DMS153 treated with DMSO at 0.1 percent for 48 hours (cell line): ENCODE measurements at regions not wholly inside any gene's neighbourhood (a gene's known extent, or its start where the extent isn't known, plus 50 kb on each side); places are given as distances from the start of the nearest gene placed in this dataset.

Experiments
- DNase-seq: peaks from one replicate; lab custom pipeline; 2025; ENCODE audit not compliant: unreplicated experiment; lab: John Stamatoyannopoulos, UW

DNA sequence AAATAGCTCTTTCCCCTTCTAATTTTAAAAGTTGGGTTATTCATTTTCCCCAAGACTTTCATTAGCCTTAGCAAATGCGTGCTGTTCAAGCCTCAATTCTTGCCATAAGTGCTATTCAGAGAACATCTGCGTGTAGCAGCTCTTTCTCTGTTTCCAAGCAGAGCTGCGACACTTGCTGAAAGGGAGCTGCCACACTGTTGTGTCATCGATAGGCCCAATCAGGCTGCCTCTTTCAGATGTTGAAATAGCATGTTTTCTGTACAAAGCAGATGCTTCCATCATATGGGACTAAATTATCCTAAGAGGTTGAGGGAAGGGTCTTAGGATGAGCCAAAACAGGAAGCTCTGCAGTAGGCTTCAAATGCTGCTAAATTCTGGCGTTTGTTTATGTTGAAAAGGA, 220.9 kb upstream of the CDC14C start:
- no peak for DNase-seq

DNA sequence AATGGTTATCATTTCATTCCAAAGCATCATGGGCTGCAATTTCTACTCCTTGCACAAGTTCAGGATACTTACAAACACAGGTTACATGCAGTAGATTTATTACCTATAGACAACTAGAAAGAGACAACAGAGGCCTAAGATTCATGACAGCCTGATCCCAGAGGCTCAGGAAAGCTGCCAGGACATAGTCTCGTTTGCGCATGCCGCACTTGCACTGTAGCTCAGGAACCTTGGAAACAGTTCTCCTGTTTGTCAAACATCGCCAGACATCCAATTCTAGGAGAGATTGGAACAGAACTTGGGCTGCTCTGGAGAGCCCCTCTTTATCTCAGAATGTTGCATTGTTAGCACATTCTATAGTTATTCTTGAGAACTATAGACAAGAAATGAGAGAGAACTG, 216.2 kb upstream of the CDC14C start:
- no peak for DNase-seq

DNA sequence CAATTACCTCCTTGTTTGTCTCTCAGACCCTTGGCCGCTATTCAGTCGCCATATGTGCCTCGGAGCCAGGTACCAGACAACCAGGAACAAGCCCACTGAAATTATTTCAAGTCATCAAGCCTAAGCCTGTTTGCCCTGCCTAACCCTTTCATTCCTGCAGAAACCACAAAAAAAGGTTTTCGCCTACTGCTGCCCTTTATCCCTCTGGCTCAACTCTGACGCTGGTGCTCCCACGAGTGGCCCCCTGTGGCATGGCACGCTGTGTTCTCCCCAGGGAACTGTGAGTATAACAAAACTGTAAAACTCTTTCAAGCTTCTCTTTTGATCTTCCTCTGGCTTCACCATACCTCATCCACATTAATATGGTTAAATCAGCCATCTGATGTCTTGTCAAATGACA, 215.7 kb upstream of the CDC14C start:
- DNase-seq = no peak

DNA sequence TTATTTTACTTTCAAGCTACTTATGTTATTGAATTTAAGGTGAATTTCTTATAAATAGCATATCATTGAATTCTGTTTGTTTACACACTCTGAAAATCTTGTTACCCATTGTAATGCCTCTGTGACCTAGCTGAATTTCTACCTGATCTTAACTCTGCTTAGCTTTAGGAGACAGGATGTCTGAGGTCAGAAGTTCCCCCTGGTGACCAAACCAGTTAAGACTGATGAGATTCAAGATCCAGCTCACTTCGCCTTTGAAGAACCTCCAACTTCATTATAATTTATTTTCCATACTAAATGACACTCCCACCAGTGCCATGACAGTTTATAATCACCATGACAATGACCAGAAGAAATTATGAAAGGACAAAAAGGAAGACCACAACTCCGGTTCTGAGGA, 213.4 kb upstream of the CDC14C start:
- DNase-seq = no peak

DNA sequence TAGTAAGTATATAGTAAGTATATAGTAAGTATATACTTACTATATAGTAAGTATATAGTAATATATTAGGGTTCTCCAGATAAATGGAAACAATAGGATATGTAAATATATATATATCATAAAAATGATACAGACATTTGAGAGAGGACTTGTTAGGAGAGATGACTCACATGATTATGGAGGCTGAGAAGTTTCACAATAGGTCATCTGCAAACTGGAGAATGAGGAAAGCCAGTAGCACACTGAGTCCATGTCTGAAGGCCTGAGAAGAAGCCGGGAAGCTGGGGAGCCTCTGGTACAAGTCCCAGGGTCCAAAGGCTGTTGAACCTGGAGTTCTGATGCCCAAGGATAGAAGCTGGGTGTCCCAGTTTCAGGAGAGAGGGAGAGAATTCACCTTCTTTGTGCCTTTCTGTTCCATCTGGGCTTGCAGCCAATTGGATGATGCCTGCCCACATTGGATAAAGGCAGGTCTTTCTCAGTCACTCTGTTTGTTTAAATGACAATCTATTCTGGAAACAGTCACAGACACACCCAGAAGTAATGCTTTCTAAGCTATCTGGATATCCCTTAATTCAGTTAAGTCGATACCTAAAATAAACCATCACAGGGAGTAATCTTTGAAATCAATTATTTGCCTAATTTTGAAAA, 205.5 kb upstream of the CDC14C start:
- peak; percentile 75 for DNase-seq

DNA sequence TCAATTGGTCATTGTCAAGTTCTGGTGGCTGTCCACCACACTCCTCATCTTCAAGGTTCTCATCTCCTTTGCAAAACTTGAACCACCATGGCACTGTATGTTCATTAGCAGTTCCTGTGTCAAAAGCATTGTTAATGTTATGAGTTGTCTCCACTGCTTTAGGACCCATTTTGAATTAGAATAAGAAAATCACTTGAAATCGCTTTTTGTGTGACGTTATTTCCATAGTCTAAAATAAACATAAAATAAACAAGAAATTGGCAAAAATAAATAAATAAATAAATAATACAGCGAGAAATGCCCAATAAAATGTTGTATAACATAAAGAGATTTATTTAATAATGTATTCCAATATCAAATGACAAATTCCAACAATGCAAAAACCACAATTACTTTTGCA, 195.5 kb upstream of the CDC14C start:
- DNase-seq = no peak

DNA sequence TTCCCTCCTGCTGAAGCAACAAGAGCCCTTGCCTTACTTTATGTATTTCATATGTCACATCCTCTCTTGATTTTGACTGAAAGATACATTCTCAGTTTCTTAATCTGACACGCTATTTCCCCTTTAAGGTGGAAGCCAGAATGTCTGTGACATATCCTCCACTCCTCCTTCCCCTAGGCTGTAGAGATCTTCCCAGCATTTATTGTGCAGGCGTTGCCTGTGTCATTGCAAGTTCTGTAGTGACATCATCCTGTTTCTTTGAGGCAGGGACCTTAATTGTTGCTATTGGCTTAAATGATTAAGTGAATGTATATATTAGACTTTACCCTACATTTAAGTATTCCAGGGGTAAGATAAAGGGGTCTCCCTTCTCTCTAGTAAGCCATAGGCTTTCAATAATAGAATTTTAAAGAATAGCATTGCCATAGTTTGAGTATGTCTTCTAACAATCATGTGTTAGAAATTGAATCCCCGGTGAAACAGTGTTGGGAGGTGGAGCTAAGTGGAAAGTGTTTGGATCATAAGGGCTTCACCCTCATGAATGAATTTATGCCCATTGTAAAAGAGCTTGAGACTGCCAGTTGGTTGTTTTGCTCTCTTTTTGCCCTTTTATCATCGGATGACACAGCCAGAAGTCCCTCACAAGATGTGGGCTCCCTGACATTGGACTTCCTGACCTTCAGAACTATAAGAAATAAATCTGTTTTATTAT, 189.5 kb upstream of the CDC14C start:
- no peak for DNase-seq

DNA sequence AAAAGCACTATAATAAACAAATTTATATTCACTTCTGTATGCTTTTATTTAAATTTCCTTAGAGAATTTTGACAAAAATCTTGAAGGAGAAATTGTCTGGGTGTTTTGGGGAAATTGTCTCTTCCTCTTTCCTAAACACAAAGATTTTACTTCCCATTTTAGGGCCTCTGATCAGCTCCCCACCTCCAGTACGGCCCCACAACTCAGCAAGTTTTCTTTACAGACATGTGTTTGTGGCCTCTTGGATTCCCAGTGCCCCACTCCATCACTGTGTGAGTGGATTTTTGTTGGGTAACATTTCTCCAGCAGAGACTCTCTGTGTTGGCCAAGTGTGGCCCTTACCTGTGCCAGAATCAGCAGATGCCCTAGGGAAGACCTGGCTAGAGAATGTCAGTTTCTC, 182.8 kb upstream of the CDC14C start:
- no peak for DNase-seq

DNA sequence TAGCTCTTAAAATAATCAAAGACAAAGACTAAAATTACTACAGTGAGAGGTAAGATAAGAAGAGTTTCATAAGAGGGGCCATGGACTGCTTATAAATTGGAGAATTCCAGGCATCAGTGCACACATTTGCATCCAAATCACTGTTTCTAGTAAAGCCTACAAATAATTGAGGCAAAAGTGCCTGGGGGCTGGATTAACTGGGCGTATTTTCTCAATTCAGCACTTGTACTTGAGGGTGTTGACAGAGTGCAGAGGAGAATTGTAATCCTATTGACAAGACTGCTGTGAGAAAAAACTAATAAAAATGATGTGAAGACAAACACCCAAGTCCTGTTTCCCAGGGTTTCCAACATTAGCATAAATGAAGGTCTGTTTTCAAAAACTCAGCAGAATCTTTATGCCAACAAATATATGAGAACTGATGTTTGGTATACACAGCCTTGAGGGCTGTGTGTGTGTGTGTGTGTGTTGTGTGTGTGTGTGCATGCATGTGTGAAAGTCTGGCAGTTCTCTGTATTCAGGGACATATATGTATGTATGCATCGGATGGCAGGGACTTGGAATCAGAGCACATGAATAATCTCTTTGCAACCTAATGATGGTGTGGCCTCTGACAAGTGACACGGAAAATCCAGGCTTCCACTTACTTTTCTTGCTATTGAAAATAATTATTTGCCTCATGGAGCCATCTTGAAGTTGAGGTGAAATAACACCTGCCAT, 182.1 kb upstream of the CDC14C start:
- DNase-seq = peak; percentile 59

DNA sequence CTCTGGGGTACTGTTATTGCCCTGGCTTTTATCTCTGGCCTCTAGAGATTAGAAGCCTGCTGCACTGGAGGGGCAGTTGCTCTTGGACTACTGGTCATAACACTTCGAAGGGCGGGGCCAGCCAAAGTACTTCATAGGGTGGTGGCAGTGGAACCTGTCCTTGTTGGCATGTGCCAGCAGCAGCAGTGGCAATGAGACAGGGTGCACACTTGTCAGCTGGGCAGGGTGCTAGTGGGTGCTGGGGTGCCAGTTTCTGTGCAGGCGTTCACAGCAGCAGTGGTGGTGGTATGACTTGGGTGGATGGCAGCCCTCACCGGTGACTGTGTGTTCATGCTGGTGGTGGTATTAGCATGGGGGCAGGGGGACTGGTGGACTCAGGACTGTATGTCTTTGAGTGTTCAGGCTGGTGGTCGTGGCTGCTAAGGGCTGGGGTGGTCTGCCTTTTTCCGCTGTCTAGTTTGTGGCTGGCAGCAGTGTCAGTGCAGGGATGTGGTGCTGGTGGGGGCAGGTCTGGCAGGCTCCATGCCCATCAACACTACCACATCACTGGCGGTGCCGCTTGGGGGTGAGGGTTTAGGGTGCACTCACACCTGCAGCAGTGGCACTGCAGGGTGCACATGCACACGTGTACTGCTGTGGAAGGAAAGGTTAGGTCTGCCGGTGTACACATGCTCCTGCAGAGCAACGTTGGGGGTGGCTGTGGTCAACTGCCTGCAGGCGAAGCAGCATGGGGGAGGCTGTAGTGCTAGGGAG, 176.1 kb upstream of the CDC14C start:
- DNase-seq = no peak

DNA sequence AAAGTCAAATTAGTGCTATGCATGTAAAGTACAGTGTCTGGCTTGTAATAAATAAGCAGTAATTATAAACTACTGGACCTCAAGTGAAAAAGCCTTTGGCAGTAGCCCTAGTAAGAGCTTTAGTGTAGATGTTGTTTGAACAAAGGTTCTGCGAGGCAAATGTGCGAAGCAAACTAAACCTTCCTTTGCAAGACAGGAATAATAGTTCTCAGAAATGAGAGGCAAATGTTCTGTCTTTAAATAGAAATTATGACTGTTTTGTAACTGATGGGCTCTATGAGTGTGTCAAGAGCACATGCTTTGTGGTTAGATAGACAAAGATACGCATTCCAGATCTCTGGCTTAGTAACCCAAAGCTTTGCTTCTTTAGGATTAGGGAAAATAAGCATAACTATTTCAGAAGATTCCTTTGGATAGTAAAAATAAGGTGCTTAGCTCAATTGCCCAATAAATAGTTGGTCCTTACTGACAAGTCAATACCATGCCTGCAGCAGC, 169.2 kb upstream of the CDC14C start:
- no peak for DNase-seq

DNA sequence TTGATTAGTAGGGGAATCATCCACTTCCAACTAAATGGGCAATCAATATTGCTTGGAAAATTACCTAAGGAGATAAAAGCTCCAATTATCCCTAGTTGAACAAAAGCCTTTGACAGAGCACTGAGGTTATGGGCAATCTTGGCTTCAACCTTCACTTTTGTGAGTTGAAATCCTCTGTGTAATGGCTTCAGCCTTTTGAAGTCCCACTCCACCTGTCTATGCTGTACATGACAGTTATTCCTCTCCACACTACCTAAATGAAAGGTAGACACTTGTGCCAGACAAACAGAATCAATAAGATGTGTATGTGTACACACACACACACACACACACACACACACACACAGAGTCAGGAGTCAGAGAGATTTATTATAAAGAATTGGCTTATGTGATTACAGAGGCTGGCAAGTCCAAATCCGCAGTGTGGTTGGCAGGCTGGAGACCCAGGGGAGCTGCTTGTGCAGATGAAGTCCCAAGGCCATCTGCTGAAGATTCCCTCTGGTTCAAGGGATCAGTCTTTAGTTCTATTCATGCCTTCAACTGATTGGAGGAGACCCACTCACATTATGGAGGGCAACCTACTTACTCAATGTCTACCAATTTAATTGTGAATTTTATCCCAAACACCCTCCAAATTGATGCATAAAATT, 164.8 kb upstream of the CDC14C start:
- no peak for DNase-seq

DNA sequence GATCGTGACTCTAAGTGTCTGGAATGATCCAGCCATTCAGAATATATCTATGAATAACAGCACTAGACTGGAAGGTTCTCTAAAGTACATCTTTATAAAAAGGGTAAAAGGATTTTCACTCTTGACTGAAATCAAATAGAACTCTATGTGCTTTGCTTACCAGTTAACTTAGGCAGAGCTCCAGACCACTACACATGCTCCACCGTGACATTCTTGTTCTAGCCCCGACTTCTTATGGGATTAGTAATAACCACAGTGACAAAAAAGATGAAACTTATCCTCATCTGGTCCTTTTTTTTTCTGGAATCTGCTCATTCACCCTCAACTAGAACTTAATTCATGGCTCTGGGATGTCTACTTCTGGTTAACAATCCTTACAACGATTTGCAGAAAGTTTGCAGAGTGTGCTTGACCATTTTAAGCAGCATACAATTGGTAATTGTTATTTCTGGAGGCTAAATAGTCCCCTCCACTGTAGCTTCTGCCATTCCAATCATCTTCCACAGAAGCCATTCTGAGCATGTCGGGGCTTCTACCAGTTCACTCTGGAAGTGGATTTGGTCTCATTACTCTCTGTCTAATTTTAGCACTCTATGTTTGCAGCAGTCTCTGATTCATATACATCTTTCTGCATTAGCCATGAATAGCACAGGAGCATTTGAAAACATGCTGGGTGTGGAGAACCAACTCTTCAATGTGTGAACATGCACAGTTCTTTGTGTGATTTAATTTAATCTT, 163.7 kb upstream of the CDC14C start:
- DNase-seq = no peak

DNA sequence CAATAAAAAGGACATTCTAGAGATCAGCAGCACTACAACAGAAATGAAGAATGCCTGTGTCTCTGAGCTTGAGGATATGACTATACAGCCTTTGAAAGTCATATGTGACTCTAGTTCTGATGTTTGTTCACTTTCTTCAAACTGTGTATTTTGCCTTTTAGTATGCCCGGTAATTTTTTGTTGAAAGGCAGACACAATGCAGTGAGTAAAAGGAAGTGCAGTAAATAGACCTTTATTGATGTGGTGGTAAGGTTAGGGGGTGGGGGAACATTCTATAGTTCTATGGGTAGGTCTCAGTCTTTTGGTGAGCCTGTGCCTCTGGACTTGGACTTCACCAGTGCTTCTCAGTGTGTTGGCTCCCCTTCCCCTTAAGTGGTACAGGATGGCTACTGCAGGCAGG, 143.5 kb upstream of the CDC14C start:
- no peak for DNase-seq

DNA sequence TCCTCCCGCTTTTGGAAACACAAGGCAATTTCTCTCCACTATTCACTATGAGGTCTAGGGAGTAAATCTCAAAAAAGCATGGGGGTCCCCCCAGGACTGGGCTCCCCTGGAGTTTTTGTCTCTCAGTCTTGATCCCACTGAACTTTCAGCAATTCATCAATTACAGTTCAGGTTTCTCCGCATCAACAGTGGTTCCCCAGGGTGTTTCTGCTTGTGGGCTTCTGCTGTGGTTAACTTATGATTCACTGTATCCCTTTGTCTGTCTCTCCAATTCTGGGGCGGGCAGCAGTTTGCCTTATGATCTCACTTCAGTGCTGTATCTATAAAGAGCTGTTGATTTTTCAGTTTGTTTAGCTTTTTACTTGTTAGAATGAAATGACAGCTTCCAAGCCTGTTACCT, 142.6 kb upstream of the CDC14C start:
- DNase-seq = peak; percentile 95

DNA sequence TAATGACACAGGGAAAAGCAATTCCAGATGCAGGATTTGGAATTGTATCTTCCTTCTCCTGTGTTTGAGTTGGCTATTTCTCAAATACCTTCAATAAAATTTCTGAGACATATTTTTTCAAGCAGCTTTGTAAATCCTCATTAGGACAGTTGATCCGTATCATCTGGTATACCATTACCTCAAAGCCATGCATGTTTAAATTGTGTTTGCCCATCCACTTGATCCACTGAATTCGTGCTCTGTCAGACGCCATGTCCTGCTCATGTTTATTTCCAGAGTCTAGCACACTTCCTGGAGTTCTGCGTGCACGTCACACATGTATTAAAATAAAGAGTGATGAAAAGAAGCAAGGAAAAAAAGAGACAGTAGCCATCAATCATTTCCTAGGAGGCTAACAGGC, 141.8 kb upstream of the CDC14C start:
- peak; percentile 97 for DNase-seq

DNA sequence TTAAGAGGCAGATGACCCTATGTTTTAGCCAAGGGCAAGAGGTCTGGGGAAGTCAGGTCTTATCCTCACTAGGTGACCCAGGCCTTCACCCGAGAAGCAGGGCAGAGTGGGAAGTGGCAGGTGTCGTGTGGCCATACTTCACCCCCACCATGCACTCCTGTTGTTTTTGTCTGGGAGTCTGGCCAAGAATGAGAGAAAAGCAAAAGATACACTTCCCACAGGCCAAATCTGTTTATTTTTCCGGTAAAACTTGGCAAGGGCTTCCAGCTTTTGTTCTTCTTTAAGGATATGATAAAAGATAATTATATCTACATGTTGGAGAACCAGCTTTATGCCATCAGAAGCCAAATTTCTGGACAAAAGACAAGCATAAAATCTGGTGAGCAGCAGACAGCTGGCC, 137.4 kb upstream of the CDC14C start:
- peak; percentile 98 for DNase-seq

DNA sequence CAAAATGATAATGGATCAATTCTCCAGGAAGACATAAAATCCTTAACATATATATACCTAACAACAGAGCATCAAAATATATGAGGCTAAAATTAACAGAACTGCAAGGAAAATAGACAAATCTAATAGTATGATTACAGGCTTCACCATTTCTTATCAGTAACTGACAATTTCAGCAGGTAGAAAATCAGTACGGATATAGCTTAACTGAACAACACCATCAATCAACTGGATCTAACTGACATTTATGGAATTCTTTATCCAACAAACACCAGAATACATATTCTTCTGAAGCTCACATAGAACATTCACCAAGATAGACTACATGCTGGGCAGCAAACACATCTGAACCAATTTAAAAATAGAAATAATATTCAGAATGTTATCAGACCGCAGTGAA, 121.1 kb upstream of the CDC14C start:
- DNase-seq = no peak

DNA sequence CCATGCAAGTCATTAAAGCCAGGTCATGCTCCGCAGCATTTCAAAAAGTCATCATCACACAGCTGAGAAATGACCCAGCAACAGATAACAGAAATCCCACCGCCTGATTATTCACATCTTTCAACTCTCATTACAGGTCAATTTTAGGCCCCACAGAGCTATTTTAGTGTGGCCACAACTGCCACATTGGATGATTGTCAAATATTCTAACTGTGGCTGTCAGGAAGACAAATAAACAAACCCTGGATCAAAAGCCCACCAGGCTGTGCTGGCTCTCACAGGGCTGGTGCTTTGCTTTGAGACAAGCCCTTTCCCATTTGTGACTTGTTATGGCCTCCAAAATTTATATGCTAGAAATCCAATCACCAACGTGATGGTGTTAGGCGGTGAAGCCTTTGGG, 117.6 kb upstream of the CDC14C start:
- no peak for DNase-seq

DNA sequence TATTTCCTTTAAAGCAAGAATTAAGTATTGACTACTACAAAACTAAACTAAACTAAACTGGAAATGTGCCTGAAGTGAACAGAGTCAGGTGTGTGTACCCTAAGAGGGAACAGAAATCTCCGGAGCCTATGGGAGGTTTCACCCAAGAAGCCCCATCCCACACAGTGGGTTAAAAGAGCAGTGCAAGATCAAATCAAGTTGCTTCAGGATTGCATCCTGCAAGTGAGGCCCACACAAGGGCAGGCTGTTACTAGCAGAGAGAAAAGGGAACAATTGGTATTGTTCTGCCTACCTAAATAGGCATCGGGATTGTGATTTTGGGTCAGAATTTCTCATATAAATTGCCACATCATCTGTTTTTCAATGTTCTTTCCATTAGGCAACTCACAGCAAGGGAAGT, 113.3 kb upstream of the CDC14C start:
- DNase-seq = no peak
